ENCODE measurements at regions not wholly inside any gene's neighbourhood (a gene's known extent, or its start where the extent isn't known, plus 50 kb on each side); places are given as distances from the start of the nearest gene placed in this dataset.

DNA sequence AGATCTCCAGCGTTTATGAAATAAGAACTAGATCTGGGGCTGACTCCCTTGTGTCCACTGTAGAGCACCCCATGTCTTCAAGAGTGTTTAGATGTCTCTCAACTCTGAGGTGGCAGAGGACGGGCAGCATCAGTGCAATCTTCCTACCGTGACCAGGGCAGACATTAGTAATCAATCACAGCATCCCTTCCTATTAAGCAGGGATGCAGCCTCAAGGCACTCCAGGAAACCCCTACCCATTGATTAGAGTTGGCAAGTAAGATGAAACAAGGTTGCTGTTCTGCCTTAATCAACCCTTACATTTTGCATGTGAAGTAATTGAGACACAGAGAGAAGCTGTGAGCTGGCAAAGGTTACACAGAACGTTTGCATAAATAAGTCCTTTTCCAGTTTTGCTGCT lies 283.7 kb upstream of the ZMIZ1 start:
- TF ChIP-seq POLR2A (IDR thresholded peaks at IDR 0.05): no peak
- TF ChIP-seq, protein P1, sequence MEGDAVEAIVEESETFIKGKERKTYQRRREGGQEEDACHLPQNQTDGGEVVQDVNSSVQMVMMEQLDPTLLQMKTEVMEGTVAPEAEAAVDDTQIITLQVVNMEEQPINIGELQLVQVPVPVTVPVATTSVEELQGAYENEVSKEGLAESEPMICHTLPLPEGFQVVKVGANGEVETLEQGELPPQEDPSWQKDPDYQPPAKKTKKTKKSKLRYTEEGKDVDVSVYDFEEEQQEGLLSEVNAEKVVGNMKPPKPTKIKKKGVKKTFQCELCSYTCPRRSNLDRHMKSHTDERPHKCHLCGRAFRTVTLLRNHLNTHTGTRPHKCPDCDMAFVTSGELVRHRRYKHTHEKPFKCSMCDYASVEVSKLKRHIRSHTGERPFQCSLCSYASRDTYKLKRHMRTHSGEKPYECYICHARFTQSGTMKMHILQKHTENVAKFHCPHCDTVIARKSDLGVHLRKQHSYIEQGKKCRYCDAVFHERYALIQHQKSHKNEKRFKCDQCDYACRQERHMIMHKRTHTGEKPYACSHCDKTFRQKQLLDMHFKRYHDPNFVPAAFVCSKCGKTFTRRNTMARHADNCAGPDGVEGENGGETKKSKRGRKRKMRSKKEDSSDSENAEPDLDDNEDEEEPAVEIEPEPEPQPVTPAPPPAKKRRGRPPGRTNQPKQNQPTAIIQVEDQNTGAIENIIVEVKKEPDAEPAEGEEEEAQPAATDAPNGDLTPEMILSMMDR (IDR thresholded peaks at IDR 0.05): no peak
